ENCODE measurements at regions not wholly inside any gene's neighbourhood (a gene's known extent, or its start where the extent isn't known, plus 50 kb on each side); places are given as distances from the start of the nearest gene placed in this dataset.

DNA sequence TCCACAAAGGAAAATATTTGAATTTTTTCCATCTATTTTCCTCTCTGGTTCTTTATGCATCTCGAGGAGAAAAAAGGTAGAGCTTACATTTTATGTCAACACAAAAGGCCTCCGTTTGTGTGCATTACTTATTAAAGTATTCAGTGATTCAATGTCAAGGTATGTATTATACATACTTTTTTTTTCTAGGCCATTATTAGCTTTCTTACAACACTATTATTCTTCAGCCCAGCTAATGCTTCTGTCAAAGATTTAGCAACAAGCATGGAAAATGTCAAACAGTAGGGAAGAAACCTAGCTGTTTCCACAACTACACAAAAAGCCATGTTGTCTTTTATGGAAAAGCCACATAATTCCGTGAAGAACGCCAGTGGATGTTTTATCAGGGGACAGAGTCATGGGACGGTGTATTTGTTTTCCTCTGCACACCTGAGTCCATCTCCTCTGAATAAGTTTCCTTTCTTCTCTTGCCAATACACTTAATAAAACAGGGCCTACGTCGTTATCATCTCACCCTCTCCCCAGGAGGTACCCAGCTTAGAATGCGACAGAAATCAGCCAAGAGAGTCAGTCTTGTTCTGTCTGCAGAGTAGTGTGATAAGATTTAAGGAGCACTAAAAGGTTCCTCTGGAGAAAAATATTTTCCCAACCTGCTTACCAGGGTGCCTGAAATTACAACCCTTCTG lies 209.7 kb upstream of the AUTS2 start:
- TF ChIP-seq, protein P1, sequence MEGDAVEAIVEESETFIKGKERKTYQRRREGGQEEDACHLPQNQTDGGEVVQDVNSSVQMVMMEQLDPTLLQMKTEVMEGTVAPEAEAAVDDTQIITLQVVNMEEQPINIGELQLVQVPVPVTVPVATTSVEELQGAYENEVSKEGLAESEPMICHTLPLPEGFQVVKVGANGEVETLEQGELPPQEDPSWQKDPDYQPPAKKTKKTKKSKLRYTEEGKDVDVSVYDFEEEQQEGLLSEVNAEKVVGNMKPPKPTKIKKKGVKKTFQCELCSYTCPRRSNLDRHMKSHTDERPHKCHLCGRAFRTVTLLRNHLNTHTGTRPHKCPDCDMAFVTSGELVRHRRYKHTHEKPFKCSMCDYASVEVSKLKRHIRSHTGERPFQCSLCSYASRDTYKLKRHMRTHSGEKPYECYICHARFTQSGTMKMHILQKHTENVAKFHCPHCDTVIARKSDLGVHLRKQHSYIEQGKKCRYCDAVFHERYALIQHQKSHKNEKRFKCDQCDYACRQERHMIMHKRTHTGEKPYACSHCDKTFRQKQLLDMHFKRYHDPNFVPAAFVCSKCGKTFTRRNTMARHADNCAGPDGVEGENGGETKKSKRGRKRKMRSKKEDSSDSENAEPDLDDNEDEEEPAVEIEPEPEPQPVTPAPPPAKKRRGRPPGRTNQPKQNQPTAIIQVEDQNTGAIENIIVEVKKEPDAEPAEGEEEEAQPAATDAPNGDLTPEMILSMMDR (IDR thresholded peaks at IDR 0.05; ENCODE audit: low read depth, low read length, poor library complexity, severe bottlenecking) = no peak
- no peak for TF ChIP-seq EZH2phosphoT487 (IDR thresholded peaks at IDR 0.05; ENCODE audit: borderline replicate concordance, low read length)

All from DOHH2 (cell line).